K562 (cell line): ENCODE measurements at regions not wholly inside any gene's neighbourhood (a gene's known extent, or its start where the extent isn't known, plus 50 kb on each side); places are given as distances from the start of the nearest gene placed in this dataset.
A peak's percentile ranks its signal among the peaks of the same experiment; 100 is the strongest.

Experiments
- ARID4B ChIP-seq: sonication (generic); formaldehyde crosslinking; IDR thresholded peaks from 2 replicates; pipeline ENCODE4 v1.8.0; 2022; ENCODE audit warnings: mild to moderate bottlenecking, missing genetic modification reagents
- BCLAF1 ChIP-seq, 2 experiments: fragments of 450-650 bp in 1 of 2; IDR thresholded peaks; 2 replicates each; pipeline ENCODE4 v1.6.1; 2011 to 2017; ENCODE audit warnings: low read depth in 2 of 2, antibody characterized with exemption in 1 of 2, borderline replicate concordance in 1 of 2, low read length in 1 of 2, mild to moderate bottlenecking in 1 of 2, mixed read lengths in 1 of 2; ENCODE audit not compliant: control insufficient read depth in 1 of 2
- FOXM1 ChIP-seq, 2 experiments: fragments of 450-650 bp in 1 of 2; sonication (generic) in 1 of 2; formaldehyde crosslinking in 1 of 2; IDR thresholded peaks; 2 replicates each; pipeline versions ENCODE4 v1.6.1 to v1.9.0; 2017 to 2022; ENCODE audit warnings: low read depth in 2 of 2, mild to moderate bottlenecking in 2 of 2, missing genetic modification reagents in 1 of 2, moderate library complexity in 1 of 2
- GABPA ChIP-seq: fragments of 200-800 bp; sonication (Bioruptor generic); conservative IDR thresholded peaks from 2 replicates; pipeline ENCODE4 v1.6.1; 2016; ENCODE audit warnings: low read depth, missing genetic modification characterization, missing compliant biosample characterization
- LEF1 ChIP-seq: fragments of 450-650 bp; IDR thresholded peaks from 2 replicates; pipeline ENCODE4 v1.6.1; 2016; ENCODE audit warnings: mild to moderate bottlenecking
- MYNN ChIP-seq, 2 experiments: sonication (generic); formaldehyde crosslinking in 1 of 2; IDR thresholded peaks; 2 replicates each; pipeline versions ENCODE4 v1.5.0 to v1.6.1; 2016 to 2020; ENCODE audit warnings: antibody characterized with exemption in 1 of 2, missing genetic modification reagents in 1 of 2
- NFE2L1 ChIP-seq: fragments of 450-650 bp; IDR thresholded peaks from 2 replicates; pipeline ENCODE4 v1.6.1; 2016; ENCODE audit warnings: missing genetic modification characterization, low read depth, mild to moderate bottlenecking, missing compliant biosample characterization, moderate library complexity, borderline replicate concordance
- POLR3A ChIP-seq: IDR thresholded peaks from 2 replicates; pipeline ENCODE4 v1.6.1; 2011; ENCODE audit warnings: borderline replicate concordance, mild to moderate bottlenecking, moderate library complexity; ENCODE audit not compliant: insufficient read length, insufficient read depth; ENCODE audit errors: extremely low read depth
- RAD51 ChIP-seq: fragments of 450-650 bp; IDR thresholded peaks from 2 replicates; pipeline ENCODE4 v1.7.1; 2016; ENCODE audit warnings: low read depth, mild to moderate bottlenecking, borderline replicate concordance
- SMARCA5 ChIP-seq: fragments of 450-650 bp; IDR thresholded peaks from 2 replicates; pipeline ENCODE4 v1.6.1; 2016
- ZFP1 ChIP-seq: fragments of 450-650 bp; formaldehyde crosslinking; IDR thresholded peaks from 2 replicates; pipeline ENCODE4 v1.4.0; 2020; ENCODE audit warnings: mild to moderate bottlenecking, mixed read lengths
- ZNF354B ChIP-seq: fragments of 250-450 bp; sonication (Bioruptor Pico); IDR thresholded peaks from 2 replicates; pipeline ENCODE4 v1.4.0; 2020
- TF ChIP-seq, protein P1 (sequence below): fragments of 250-450 bp; sonication (Bioruptor Pico); IDR thresholded peaks from 2 replicates; pipeline ENCODE4 v1.4.0; 2020; ENCODE audit warnings: borderline replicate concordance
- TF ChIP-seq, protein P2 (sequence below), 2 experiments: fragments of 450-650 bp; conservative IDR thresholded peaks; 2 replicates each; pipeline ENCODE4 v1.6.1; 2017; ENCODE audit warnings: mild to moderate bottlenecking in 2 of 2, moderate library complexity in 2 of 2

GRCh38 chr6:26304797-26305640 is 60.0 kb upstream of the BTN3A2 start (continued):
- TF ChIP-seq SMARCA5 (0 out of 2 replicates have a peak, but pooled peaks have one; percentile 15), RAD51 (peak; percentile 46; the same call in 1 of the 2 replicates), BCLAF1 (IDR thresholded peaks at IDR 0.05; ENCODE audit: borderline replicate concordance in 1 of 2, control insufficient read depth in 1 of 2, low read depth in 2 of 2, low read length in 1 of 2) (0 out of 4 replicates have a peak, but pooled peaks of 1 of the 2 experiments have one; percentile 68), POLR3A (peak; percentile 96), NFE2L1 (tag) (no peak), MYNN (IDR thresholded peaks at IDR 0.05) (peak; percentile 51; the same call in 1 of the 2 replicates), MYNN (CRISPR knock-in tag; IDR thresholded peaks at IDR 0.05) (no peak), FOXM1 (IDR thresholded peaks at IDR 0.05; ENCODE audit: low read depth) (no peak), FOXM1 (CRISPR knock-in tag; IDR thresholded peaks at IDR 0.05; ENCODE audit: low read depth) (0 out of 2 replicates have a peak, but pooled peaks have one; percentile 53), GABPA (tag) (0 out of 2 replicates have a peak, but pooled peaks have one; percentile 25), LEF1 (no peak), ARID4B (CRISPR knock-in tag) (peak; percentile 67; the same call in 1 of the 2 replicates), ZNF354B (CRISPR knock-in tag) (no peak), ZFP1 (CRISPR knock-in tag) (0 out of 2 replicates have a peak, but pooled peaks have one; percentile 12)
- TF ChIP-seq, protein P1, sequence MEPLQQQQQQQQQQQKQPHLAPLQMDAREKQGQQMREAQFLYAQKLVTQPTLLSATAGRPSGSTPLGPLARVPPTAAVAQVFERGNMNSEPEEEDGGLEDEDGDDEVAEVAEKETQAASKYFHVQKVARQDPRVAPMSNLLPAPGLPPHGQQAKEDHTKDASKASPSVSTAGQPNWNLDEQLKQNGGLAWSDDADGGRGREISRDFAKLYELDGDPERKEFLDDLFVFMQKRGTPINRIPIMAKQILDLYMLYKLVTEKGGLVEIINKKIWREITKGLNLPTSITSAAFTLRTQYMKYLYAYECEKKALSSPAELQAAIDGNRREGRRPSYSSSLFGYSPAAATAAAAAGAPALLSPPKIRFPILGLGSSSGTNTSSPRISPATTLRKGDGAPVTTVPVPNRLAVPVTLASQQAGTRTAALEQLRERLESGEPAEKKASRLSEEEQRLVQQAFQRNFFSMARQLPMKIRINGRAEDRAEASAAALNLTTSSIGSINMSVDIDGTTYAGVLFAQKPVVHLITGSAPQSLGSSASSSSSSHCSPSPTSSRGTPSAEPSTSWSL (CRISPR knock-in tag) = no peak
- TF ChIP-seq, protein P2, sequence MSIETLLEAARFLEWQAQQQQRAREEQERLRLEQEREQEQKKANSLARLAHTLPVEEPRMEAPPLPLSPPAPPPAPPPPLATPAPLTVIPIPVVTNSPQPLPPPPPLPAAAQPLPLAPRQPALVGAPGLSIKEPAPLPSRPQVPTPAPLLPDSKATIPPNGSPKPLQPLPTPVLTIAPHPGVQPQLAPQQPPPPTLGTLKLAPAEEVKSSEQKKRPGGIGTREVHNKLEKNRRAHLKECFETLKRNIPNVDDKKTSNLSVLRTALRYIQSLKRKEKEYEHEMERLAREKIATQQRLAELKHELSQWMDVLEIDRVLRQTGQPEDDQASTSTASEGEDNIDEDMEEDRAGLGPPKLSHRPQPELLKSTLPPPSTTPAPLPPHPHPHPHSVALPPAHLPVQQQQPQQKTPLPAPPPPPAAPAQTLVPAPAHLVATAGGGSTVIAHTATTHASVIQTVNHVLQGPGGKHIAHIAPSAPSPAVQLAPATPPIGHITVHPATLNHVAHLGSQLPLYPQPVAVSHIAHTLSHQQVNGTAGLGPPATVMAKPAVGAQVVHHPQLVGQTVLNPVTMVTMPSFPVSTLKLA (conservative IDR thresholded peaks at IDR 0.05) = peak; percentile 63 to 67; a peak in 3 of 4 replicates
